AG20443 (cell line): ENCODE measurements at regions not wholly inside any gene's neighbourhood (a gene's known extent, or its start where the extent isn't known, plus 50 kb on each side); places are given as distances from the start of the nearest gene placed in this dataset.
A peak's percentile ranks its signal among the peaks of the same experiment; 100 is the strongest.

Source experiments
- DNase-seq: peaks from one replicate; pipeline ENCODE4 v3.0.0; 2012; ENCODE audit warnings: low spot score, mixed read lengths

- no peak for DNase-seq
These were observed 263.0 kb upstream of the CADM1 start for GRCh38 chr11:115767047-115767802.

GRCh38 chr11:115766561-115766960, 262.3 kb upstream of the CADM1 start:
- DNase-seq: no peak

- peak; percentile 68 for DNase-seq
These were observed 261.6 kb upstream of the CADM1 start for GRCh38 chr11:115765803-115766239.

DNA sequence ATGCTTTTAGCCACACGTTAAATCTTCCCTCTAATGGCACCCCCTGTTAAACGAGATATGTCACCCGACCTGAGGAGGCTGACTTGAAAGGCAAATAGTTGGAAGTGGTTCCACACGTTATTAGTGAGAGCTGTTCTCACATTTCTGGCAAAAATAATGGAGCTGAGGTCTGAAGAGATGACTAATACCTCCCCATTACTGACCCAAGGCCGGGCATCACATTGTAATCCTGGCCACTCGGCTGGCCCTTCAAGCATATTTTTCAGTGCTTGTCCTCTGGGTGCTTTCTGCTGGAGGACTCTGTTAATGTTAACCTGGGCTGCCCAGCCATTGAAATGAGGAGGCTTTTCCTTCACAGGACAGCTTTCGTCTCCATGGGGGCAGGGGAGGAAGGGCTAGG, 260.0 kb upstream of the CADM1 start:
- peak; percentile 54 for DNase-seq

DNA sequence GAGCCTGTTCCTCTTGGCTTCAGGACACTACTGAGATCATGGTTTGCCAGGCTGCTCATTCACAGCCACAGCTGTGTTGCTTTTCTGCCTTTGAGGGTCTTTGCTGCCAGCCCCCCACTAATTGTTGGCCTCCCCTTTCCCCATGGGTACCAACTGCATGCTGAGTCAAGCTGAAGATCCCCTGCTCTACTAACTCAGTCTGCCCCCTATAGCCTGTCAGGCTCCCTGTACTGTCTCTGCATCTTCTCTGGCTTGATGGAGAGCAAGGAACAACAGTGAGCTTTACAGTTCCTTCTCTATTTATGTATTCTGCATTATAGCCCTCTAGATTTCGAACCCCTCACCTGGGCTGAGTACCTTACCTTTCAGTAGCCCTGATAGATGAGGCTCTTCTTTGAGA, 257.6 kb upstream of the CADM1 start:
- DNase-seq: no peak

- DNase-seq: no peak
These were observed 257.1 kb upstream of the CADM1 start for GRCh38 chr11:115761348-115761747.

- peak; percentile 43 for DNase-seq
These were observed 256.5 kb upstream of the CADM1 start for GRCh38 chr11:115760461-115761320.

- DNase-seq: peak; percentile 62
These were observed 255.6 kb upstream of the CADM1 start for GRCh38 chr11:115759622-115760460.

DNA sequence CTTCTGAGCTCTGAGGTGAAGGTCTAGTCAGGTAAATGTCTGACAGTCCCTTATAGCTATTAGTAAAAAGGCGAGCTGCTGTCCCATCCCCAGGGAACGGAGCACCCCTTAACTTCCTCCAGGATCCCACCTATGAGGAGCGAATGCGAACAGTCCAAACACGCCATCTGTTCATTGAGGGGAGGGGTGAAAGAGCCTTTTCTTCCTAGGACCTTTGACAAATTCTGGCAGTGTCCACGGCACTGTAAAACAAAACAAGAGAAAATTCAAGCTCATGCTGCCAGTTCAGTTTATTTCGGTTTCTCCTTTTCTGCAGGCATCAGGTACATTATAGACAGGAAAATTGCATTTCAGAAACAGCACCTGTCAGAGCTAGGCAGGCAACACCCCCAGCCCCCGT, 253.8 kb upstream of the CADM1 start:
- DNase-seq: no peak

GRCh38 chr11:115751243-115752015, 247.2 kb upstream of the CADM1 start:
- no peak for DNase-seq

DNA sequence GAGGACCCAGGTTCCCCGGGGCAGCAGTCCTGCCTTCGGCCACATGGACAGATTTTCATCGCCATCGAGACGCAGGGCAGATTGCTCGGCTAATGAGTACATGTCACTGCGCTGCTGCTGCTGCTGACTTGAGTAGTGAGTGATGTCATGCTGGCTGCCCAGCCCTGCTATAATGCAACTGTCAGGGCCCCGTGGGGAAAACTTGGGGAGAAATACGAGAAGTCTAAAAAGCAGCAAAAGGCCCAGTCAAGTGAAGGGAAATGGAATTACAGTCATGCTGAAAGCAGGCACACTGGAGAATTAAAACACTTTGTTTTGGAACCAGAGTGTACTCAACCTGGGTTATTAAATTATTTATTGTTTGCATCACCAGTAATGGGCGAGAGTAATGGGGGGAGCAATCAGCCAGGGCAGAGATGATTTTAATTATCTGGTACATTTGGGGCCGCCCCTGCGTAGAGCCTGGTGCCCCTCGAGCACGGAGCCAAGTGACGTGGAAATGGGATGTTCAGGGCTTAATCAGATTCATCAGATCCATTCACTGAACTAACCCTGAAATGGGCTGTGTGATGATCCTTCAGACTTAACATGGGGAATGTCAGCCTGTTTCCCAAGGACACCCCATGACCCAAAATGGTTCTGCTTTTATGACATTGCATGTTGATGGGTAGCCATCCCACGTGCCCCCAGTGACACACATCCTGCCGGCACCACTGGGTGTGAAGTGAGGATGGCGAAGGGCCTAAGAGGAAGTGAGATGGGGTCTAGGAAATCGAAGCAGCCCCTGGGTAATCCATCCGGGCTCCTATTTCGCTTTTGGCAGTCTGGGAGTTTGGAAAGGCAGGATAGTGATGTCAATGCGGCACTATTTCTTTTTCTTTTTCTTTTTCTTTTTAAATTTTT, 241.6 kb upstream of the CADM1 start:
- DNase-seq: no peak

DNA sequence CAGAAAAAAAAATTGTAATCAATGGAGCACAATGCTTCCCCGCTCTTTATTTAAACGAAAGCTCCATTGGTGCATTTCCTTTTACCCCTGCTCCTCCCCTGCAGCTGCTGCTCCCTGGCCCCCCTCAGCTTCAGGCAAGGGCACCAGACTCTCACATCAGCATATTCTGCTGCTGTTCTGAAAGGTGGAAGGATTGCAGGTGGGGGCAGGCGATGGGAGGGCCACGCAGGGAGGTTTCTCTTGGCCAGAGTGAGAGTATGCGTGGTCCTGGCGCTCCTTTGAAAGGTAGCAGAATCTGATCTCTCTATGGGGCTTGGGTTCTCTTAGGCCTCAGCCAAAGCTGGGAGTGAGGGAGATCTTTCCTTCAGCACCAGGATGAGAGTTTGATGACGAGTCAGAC, 240.9 kb upstream of the CADM1 start:
- DNase-seq: no peak

- DNase-seq: peak; percentile 47
These were observed 239.5 kb upstream of the CADM1 start for GRCh38 chr11:115743719-115744118.

DNA sequence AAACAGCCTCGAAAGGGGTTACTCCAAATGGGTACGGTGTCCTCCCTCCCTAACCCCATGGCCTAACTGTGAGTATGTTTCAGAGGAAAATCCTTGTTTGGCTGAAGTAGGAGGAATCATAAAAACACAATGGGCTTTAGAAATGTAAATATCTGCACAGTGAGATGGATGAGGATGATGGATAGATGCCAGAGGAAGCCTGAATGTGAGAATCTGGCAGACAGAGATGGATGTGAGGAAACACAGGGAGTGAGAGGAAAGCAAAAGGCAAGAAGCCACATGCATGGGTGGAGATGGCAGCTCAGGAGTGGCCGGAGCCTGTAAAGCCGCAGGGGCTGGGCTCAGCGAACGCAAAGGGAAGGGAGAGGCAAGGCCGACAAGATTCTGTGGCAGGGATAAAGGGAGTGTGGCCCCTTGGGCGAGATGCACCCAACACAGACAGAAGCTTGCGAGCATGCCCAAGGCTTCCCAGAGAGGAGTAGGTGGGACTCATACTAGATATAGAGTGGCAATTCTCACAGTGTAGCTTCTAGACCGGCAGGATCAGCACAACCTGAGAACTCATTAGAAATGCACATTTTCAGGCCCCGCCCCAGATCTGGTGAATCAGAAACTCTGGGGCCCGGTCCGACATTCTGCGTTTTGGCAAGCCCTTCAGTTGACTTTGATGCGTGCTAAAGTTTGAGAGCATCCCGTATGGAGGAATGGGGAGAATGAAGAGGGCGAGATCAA, 237.3 kb upstream of the CADM1 start:
- no peak for DNase-seq

DNA sequence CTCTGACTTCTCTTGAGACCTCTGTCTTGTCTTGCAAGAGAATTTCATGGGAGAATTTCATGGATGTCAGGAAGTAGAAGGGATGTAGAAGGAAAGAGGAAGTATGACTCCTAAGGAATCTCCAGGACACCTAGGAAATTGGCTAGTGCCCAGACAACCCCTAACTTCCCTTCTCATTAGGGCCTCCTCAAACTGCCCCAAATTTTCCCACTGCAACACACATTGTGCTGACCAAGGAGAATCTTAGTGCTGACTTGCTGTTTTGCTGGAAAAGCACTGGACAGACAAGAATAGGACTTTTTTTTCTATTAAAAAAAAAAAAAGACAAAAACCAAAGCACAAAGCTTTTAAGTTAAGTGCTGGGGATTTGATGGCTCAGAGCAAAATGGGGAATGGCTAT, 236.1 kb upstream of the CADM1 start:
- no peak for DNase-seq

GRCh38 chr11:115739878-115740277, 235.7 kb upstream of the CADM1 start:
- no peak for DNase-seq

DNA sequence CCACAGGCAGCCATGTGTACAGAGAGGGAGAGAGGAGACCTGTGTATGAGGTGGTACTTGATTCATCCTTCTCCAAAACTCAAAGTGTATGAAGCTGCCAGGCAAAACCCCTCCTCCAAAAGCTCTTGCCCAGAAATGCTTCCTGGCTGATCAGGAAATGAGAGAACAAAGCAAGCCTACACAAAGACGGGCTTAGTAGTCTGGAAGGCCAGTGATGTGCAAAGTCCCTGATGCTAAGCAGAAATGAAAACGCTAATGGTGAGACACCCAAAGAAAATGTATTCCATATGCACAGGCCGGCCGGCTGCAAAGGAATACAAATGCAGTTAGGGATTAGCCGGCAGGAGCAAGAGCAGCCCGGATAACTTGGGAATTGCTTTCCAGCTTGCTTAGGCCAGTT, 234.9 kb upstream of the CADM1 start:
- DNase-seq: no peak

GRCh38 chr11:115737875-115738274, 233.7 kb upstream of the CADM1 start:
- no peak for DNase-seq

DNA sequence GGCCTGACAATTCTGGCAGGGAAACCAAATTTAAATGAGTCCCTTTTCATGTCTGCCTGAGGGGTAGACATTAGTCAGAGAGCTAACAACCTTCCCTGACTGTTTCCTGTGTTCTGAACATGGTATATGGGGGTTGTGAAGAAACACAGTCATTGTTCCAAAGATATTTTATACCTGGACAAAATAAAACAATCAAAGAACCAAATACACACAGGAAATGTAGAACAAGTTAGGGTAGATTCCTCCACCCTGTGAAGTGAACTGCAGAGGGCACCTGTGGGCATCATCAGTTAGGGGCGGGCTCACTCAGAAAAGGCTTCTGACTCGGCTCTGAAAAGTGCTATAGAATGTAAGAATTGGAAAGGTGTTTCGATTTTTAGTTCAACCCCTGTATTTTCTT, 231.9 kb upstream of the CADM1 start:
- DNase-seq: no peak

DNA sequence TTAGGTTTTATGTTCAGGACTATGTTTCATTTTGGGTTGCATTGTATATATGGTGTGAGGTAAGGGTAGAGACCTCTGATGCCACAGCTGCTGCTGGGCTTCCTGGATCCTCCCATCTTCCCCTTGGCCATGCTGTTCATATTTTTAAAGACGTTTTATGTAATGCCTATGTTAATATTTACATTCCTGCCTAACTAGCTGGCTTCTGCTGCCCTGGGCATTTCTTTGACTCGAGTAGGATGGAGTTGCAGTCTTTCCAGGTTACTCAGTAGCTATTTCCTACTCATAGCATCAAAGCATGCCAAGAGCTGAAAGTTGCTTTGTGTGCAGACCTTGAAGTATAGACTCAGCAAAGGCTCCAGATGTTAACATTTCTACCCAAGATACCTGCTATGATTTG, 220.5 kb upstream of the CADM1 start:
- DNase-seq: peak; percentile 68
